OCI-LY1 (cell line): ENCODE measurements at regions not wholly inside any gene's neighbourhood (a gene's known extent, or its start where the extent isn't known, plus 50 kb on each side); places are given as distances from the start of the nearest gene placed in this dataset.

Experiments
- H2AFZ ChIP-seq: fragments of 200-600 bp; sonication (generic), shearing (Covaris generic); 2 replicates; pipeline ENCODE4 v1.6.0; 2014; ENCODE audit warnings: antibody characterized with exemption, mild to moderate bottlenecking, low read length
- H3F3A ChIP-seq: fragments of 200-600 bp; sonication (generic), shearing (Covaris generic); 2 replicates; pipeline ENCODE4 v1.6.0; 2014; ENCODE audit warnings: mild to moderate bottlenecking, antibody characterized with exemption, low read length, moderate library complexity; ENCODE audit not compliant: insufficient read depth
- H3K27ac ChIP-seq: fragments of 200-600 bp; sonication (generic); 2 replicates; pipeline ENCODE4 v1.5.1; 2014; ENCODE audit warnings: low read length, mixed run types, mild to moderate bottlenecking, low read depth; ENCODE audit not compliant: poor library complexity, severe bottlenecking
- H3K27me3 ChIP-seq: fragments of 200-600 bp; sonication (generic); 2 replicates; pipeline ENCODE4 v1.6.0; 2014; ENCODE audit warnings: antibody characterized with exemption, mild to moderate bottlenecking, low read length, moderate library complexity; ENCODE audit not compliant: insufficient read depth
- H3K36me3 ChIP-seq: fragments of 200-600 bp; sonication (generic); 2 replicates; pipeline ENCODE4 v1.6.1; 2014; ENCODE audit warnings: mild to moderate bottlenecking, antibody characterized with exemption, low read length, moderate library complexity, mixed read lengths; ENCODE audit not compliant: insufficient read depth
- H3K4me1 ChIP-seq: fragments of 200-600 bp; sonication (generic); 2 replicates; pipeline ENCODE4 v1.5.1; 2014; ENCODE audit warnings: mild to moderate bottlenecking, low read length, moderate library complexity; ENCODE audit not compliant: insufficient read depth, severe bottlenecking
- H3K4me2 ChIP-seq: fragments of 200-600 bp; sonication (generic), shearing (Covaris generic); 2 replicates; pipeline ENCODE4 v1.6.1; 2014; ENCODE audit warnings: low read length
- H3K4me3 ChIP-seq: fragments of 200-600 bp; sonication (generic); 2 replicates; pipeline ENCODE4 v1.5.1; 2014; ENCODE audit warnings: low read length, low read depth, mild to moderate bottlenecking, mixed read lengths; ENCODE audit not compliant: poor library complexity, severe bottlenecking
- H3K79me2 ChIP-seq: fragments of 200-600 bp; shearing (Covaris generic); 2 replicates; pipeline ENCODE4 v1.6.1; 2016; ENCODE audit warnings: mixed run types, low read length, mixed read lengths; ENCODE audit not compliant: insufficient read depth
- H3K9ac ChIP-seq: fragments of 200-600 bp; sonication (generic), shearing (Covaris generic); 2 replicates; pipeline ENCODE4 v1.6.1; 2014; ENCODE audit warnings: mild to moderate bottlenecking, low read length, mixed read lengths
- H3K9me2 ChIP-seq: fragments of 200-600 bp; sonication (generic), shearing (Covaris generic); 2 replicates; pipeline ENCODE4 v1.6.1; 2014; ENCODE audit warnings: low read depth, mild to moderate bottlenecking, low read length, mixed read lengths
- H3K9me3 ChIP-seq: fragments of 200-600 bp; shearing (Covaris generic); 2 replicates; pipeline ENCODE4 v1.6.1; 2014; ENCODE audit warnings: low read length, mixed read lengths
- H4K20me1 ChIP-seq: fragments of 200-600 bp; sonication (generic), shearing (Covaris generic); 2 replicates; pipeline ENCODE4 v1.6.0; 2016; ENCODE audit warnings: mild to moderate bottlenecking, low read length; ENCODE audit not compliant: insufficient read depth
- EZH2 ChIP-seq: fragments of 200-600 bp; sonication (generic), shearing (Covaris generic); IDR thresholded peaks from 2 replicates; pipeline ENCODE4 v1.8.0; 2017; ENCODE audit warnings: borderline replicate concordance, mixed run types, mild to moderate bottlenecking, antibody characterized with exemption, low read length, moderate library complexity, mixed read lengths
- TF ChIP-seq, protein P1 (sequence below): fragments of 200-600 bp; sonication (generic), shearing (Covaris generic); IDR thresholded peaks from 2 replicates; pipeline ENCODE4 v1.5.1; 2017; ENCODE audit warnings: mild to moderate bottlenecking, antibody characterized with exemption, low read length, moderate library complexity, mixed read lengths

DNA sequence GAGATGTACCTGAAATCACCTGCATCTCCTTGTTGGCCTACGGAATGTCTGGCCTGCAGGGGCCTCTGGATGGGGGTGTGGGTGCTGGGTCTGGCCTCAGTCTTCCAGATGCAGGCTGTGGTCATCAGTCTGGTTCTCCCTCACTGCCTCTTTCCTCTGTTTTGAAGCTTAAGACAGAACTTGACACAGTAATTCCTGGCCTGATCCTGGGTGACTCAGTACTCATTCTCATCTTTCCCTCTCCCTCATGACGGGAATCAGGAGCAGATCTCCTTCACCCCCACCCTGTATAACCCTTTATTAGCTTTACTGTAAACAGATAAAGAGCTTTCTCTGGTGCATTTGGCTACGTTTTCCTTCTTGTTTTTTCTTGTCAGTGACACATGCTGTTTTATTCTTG lies 89.3 kb upstream of the ADAMTS16 start:
- no peak for TF ChIP-seq EZH2
- TF ChIP-seq, protein P1, sequence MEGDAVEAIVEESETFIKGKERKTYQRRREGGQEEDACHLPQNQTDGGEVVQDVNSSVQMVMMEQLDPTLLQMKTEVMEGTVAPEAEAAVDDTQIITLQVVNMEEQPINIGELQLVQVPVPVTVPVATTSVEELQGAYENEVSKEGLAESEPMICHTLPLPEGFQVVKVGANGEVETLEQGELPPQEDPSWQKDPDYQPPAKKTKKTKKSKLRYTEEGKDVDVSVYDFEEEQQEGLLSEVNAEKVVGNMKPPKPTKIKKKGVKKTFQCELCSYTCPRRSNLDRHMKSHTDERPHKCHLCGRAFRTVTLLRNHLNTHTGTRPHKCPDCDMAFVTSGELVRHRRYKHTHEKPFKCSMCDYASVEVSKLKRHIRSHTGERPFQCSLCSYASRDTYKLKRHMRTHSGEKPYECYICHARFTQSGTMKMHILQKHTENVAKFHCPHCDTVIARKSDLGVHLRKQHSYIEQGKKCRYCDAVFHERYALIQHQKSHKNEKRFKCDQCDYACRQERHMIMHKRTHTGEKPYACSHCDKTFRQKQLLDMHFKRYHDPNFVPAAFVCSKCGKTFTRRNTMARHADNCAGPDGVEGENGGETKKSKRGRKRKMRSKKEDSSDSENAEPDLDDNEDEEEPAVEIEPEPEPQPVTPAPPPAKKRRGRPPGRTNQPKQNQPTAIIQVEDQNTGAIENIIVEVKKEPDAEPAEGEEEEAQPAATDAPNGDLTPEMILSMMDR = no peak
- H3F3A ChIP-seq = no peaks in the 10 kb centered on the region
- no peaks in the 10 kb centered on the region for H3K4me1 ChIP-seq
- no peaks in the 10 kb centered on the region for H3K36me3 ChIP-seq
- no peaks in the 10 kb centered on the region for H3K79me2 ChIP-seq
- no peaks in the 10 kb centered on the region for H3K9me3 ChIP-seq
- no peaks in the 10 kb centered on the region for H4K20me1 ChIP-seq
- H2AFZ ChIP-seq = no peak overlapping the region
- no peak overlapping the region for H3K27ac ChIP-seq
- H3K9me2 ChIP-seq = no peaks in the 10 kb centered on the region
- no peak overlapping the region for H3K9ac ChIP-seq
- H3K4me3 ChIP-seq = no peak overlapping the region
- no peak overlapping the region for H3K4me2 ChIP-seq
- H3K27me3 ChIP-seq = no peaks in the 10 kb centered on the region; the same call in 1 of the 2 replicates

DNA sequence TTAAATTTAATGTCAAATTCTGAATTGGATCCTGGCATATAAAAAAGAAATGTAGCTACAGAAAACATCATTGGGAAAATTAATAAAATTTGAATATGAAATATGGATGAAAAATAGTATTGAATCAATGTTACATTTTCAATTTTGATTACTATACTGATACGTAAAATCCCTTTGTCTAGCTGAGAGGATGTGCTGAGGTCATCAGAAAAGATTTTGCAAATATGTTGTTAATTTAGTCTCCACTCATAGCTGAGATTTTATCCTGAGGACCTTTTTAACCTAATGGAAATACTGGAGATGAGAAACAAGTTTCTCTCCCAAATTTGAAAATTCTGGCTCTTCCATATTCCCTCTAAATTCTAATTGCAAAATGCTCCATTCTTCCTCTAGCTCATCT lies 84.4 kb upstream of the ADAMTS16 start:
- no peaks in the 10 kb centered on the region for H3K9me2 ChIP-seq
- no peaks in the 10 kb centered on the region for H3K36me3 ChIP-seq
- no peaks in the 10 kb centered on the region; the same call in 1 of the 2 replicates for H3K27me3 ChIP-seq
- no peak overlapping the region for H3K4me3 ChIP-seq
- H3K4me2 ChIP-seq = no peak overlapping the region
- no peaks in the 10 kb centered on the region for H3K9me3 ChIP-seq
- H3K79me2 ChIP-seq = no peaks in the 10 kb centered on the region
- no peak overlapping the region for H3K9ac ChIP-seq
- no peak for TF ChIP-seq EZH2
- TF ChIP-seq, protein P1 = no peak
- H4K20me1 ChIP-seq = no peaks in the 10 kb centered on the region
- H3K27ac ChIP-seq = no peak overlapping the region
- H2AFZ ChIP-seq = no peak overlapping the region
- no peaks in the 10 kb centered on the region for H3K4me1 ChIP-seq
- no peaks in the 10 kb centered on the region for H3F3A ChIP-seq

DNA sequence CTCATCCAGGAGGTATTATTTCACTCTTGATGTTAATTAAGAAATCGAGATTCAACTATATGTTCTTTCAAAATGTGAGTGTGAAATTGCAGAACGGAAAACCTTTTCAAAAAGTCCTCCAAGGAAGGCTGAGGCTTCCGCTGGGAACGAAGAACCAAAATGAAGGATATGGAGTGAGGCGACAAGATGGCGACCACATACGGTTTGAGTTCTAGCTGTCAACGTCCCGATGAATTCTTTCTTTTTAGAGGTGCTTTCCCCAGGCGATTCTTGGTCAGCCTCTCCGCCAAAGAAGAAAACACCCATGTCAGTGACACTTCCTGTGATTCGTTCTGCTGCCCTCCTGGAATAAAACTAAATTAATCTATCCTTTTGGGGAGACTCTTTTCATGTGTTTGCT lies 78.3 kb upstream of the ADAMTS16 start:
- Histone ChIP-seq H2AFZ (no peak overlapping the region), H3K27me3 (no peaks in the 10 kb centered on the region)

More for the DNA sequence above, 78.3 kb upstream of the ADAMTS16 start:
- Histone ChIP-seq H3K36me3 (no peaks in the 10 kb centered on the region), H3K79me2 (no peaks in the 10 kb centered on the region), H3K4me3 (no peak overlapping the region), H3K9me3 (no peaks in the 10 kb centered on the region), H3F3A (no peaks in the 10 kb centered on the region), H3K4me1 (no peaks in the 10 kb centered on the region), H3K9ac (no peak overlapping the region), H3K9me2 (no peaks in the 10 kb centered on the region), H4K20me1 (no peaks in the 10 kb centered on the region), H3K4me2 (no peak overlapping the region), H3K27ac (no peak overlapping the region)
- TF ChIP-seq, protein P1 = no peak
- no peak for TF ChIP-seq EZH2
